Gastrocnemius medialis (tissue), 4 donors: ENCODE measurements at regions not wholly inside any gene's neighbourhood (a gene's known extent, or its start where the extent isn't known, plus 50 kb on each side); places are given as distances from the start of the nearest gene placed in this dataset.

Source experiments
- POLR2A ChIP-seq, 2 donors: fragments of 450-650 bp; IDR thresholded peaks; one replicate each; pipeline ENCODE4 v1.6.1; 2017; ENCODE audit warnings: antibody characterized with exemption in 2 of 2, mild to moderate bottlenecking in 2 of 2, moderate library complexity in 2 of 2
- TF ChIP-seq, protein P1 (sequence below), 5 experiments: fragments of 450-650 bp in 3 of 5; fragments of 200-600 bp in 2 of 5; sonication (generic) in 2 of 5; IDR thresholded peaks in 4 of 5; conservative IDR thresholded peaks in 1 of 5; 1 replicate in 4 of 5; 2 replicates in 1 of 5; pipeline ENCODE4 v1.5.1; 2016 to 2019; ENCODE audit warnings: antibody characterized with exemption in 5 of 5, mild to moderate bottlenecking in 3 of 5, moderate library complexity in 3 of 5

DNA sequence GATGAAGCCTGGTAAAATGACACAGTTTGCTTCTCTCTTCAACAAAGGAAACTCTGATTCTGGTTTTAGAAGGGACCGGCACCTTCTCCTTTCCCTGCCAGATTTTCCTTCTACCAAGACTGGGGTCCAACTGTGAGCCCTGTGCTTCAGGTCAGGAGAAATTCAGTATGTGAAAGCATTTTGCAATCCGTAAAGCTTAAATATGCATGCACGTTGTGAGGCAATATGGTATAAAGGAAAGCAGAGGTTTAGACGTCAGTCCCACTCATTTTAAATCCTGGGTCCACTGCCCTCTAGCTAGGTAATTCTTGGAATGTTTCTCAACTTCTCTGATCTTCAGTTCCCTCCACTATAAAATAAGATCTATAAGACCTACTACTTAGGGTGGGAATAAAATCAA, 359.0 kb upstream of the NPSR1 start:
- TF ChIP-seq, protein P1, sequence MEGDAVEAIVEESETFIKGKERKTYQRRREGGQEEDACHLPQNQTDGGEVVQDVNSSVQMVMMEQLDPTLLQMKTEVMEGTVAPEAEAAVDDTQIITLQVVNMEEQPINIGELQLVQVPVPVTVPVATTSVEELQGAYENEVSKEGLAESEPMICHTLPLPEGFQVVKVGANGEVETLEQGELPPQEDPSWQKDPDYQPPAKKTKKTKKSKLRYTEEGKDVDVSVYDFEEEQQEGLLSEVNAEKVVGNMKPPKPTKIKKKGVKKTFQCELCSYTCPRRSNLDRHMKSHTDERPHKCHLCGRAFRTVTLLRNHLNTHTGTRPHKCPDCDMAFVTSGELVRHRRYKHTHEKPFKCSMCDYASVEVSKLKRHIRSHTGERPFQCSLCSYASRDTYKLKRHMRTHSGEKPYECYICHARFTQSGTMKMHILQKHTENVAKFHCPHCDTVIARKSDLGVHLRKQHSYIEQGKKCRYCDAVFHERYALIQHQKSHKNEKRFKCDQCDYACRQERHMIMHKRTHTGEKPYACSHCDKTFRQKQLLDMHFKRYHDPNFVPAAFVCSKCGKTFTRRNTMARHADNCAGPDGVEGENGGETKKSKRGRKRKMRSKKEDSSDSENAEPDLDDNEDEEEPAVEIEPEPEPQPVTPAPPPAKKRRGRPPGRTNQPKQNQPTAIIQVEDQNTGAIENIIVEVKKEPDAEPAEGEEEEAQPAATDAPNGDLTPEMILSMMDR (IDR thresholded peaks at IDR 0.05 in 4 of 5, conservative IDR thresholded peaks at IDR 0.05 in 1 of 5), result no peak
- no peak for TF ChIP-seq POLR2A (IDR thresholded peaks at IDR 0.05)
